ENCODE measurements at regions not wholly inside any gene's neighbourhood (a gene's known extent, or its start where the extent isn't known, plus 50 kb on each side); places are given as distances from the start of the nearest gene placed in this dataset.

DNA sequence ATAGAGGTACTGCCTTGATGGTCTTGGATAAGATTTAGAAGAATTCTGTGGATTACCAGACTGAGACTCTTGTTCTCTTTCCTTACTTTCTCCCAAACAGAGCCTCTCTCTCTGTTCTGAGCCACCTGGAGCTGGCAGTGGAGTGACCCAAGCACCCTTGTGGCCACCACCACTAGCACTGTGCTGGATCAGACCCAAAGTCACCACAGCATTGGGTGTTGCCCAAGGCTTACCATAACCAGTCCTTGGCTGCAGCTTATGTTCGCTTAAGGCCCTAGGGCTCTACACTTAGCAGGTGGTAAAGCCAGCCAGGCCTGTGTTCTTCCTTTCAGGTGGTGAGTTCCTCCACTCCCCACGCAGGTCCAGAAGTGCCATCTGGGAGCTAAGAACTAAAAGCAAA, 79.8 kb downstream of the SEM1 start:
- H3K4me3 ChIP-seq = no peak overlapping the region
- no TSS peak for BruUV-seq (replicated peaks)
- in situ Hi-C loops (cut with MboI) (no loop called here), intact Hi-C loops (cut with micrococcal nuclease; ENCODE audit: unreplicated experiment) (no loop called here)
- no peaks in the 10 kb centered on the region for H4K20me1 ChIP-seq (ENCODE audit: control insufficient read depth, insufficient read depth)
- ChIA-PET SMC1A (ENCODE audit: uncharacterized antibody, unreplicated experiment) (no interaction called here), CTCF (no interaction called here), RAD21 (ENCODE audit: unreplicated experiment) (no interaction called here), POLR2A (no interaction called here)
- DNase-seq (ENCODE audit: low read depth, low spot score) (no peak), FAIRE-seq (no peak), ATAC-seq (no peak)
- H3K27me3 ChIP-seq (replicated peaks in 1 of 2; ENCODE audit: control insufficient read depth in 2 of 2, insufficient read depth in 2 of 2, low read length in 1 of 2) = no peaks in the 10 kb centered on the region
- H3K27ac ChIP-seq (ENCODE audit: control insufficient read depth, insufficient read depth) = no peak overlapping the region
- 24% methylated on average over 2 of the region's 2 CpGs for WGBS (ENCODE audit: insufficient coverage, insufficient replicate concordance, low lambda C conversion rate, missing lambda C conversion rate)
- H3K4me1 ChIP-seq (ENCODE audit: control insufficient read depth, insufficient read depth, low read length) = no peaks in the 10 kb centered on the region
- no peaks in the 10 kb centered on the region for H3K79me2 ChIP-seq (ENCODE audit: control insufficient read depth, insufficient read depth, low read length)
- no peak overlapping the region for H3K4me2 ChIP-seq (ENCODE audit: control insufficient read depth, insufficient read depth)
- H3K36me3 ChIP-seq (ENCODE audit: control insufficient read depth in 2 of 2, insufficient read depth in 2 of 2, low read length in 1 of 2) = no peaks in the 10 kb centered on the region
- TF ChIP-seq TBL1XR1 (IDR thresholded peaks at IDR 0.05; ENCODE audit: low read depth, low read length) (no peak), RB1 (IDR thresholded peaks at IDR 0.05; ENCODE audit: borderline replicate concordance) (no peak), LARP7 (IDR thresholded peaks at IDR 0.05) (no peak), ZNF384 (IDR thresholded peaks at IDR 0.05; ENCODE audit: borderline replicate concordance, low read depth, low read length) (no peak), RAD21 (IDR thresholded peaks at IDR 0.05; ENCODE audit: insufficient read depth, low read depth, low read length) (no peak), CBFB (IDR thresholded peaks at IDR 0.05; ENCODE audit: low read depth) (no peak), CHD1 (IDR thresholded peaks at IDR 0.05; ENCODE audit: low read depth, low read length) (no peak), NFYA (IDR thresholded peaks at IDR 0.05; ENCODE audit: borderline replicate concordance, low read depth, low read length) (no peak), JUND (IDR thresholded peaks at IDR 0.05; ENCODE audit: low read depth, low read length) (no peak)
- TF ChIP-seq, protein P1, sequence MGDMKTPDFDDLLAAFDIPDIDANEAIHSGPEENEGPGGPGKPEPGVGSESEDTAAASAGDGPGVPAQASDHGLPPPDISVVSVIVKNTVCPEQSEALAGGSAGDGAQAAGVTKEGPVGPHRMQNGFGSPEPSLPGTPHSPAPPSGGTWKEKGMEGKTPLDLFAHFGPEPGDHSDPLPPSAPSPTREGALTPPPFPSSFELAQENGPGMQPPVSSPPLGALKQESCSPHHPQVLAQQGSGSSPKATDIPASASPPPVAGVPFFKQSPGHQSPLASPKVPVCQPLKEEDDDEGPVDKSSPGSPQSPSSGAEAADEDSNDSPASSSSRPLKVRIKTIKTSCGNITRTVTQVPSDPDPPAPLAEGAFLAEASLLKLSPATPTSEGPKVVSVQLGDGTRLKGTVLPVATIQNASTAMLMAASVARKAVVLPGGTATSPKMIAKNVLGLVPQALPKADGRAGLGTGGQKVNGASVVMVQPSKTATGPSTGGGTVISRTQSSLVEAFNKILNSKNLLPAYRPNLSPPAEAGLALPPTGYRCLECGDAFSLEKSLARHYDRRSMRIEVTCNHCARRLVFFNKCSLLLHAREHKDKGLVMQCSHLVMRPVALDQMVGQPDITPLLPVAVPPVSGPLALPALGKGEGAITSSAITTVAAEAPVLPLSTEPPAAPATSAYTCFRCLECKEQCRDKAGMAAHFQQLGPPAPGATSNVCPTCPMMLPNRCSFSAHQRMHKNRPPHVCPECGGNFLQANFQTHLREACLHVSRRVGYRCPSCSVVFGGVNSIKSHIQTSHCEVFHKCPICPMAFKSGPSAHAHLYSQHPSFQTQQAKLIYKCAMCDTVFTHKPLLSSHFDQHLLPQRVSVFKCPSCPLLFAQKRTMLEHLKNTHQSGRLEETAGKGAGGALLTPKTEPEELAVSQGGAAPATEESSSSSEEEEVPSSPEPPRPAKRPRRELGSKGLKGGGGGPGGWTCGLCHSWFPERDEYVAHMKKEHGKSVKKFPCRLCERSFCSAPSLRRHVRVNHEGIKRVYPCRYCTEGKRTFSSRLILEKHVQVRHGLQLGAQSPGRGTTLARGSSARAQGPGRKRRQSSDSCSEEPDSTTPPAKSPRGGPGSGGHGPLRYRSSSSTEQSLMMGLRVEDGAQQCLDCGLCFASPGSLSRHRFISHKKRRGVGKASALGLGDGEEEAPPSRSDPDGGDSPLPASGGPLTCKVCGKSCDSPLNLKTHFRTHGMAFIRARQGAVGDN (IDR thresholded peaks at IDR 0.05) = no peak
- TF ChIP-seq, protein P2, sequence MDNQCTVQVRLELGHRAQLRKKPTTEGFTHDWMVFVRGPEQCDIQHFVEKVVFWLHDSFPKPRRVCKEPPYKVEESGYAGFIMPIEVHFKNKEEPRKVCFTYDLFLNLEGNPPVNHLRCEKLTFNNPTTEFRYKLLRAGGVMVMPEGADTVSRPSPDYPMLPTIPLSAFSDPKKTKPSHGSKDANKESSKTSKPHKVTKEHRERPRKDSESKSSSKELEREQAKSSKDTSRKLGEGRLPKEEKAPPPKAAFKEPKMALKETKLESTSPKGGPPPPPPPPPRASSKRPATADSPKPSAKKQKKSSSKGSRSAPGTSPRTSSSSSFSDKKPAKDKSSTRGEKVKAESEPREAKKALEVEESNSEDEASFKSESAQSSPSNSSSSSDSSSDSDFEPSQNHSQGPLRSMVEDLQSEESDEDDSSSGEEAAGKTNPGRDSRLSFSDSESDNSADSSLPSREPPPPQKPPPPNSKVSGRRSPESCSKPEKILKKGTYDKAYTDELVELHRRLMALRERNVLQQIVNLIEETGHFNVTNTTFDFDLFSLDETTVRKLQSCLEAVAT (IDR thresholded peaks at IDR 0.05) = no peak
- TF ChIP-seq, protein P3, sequence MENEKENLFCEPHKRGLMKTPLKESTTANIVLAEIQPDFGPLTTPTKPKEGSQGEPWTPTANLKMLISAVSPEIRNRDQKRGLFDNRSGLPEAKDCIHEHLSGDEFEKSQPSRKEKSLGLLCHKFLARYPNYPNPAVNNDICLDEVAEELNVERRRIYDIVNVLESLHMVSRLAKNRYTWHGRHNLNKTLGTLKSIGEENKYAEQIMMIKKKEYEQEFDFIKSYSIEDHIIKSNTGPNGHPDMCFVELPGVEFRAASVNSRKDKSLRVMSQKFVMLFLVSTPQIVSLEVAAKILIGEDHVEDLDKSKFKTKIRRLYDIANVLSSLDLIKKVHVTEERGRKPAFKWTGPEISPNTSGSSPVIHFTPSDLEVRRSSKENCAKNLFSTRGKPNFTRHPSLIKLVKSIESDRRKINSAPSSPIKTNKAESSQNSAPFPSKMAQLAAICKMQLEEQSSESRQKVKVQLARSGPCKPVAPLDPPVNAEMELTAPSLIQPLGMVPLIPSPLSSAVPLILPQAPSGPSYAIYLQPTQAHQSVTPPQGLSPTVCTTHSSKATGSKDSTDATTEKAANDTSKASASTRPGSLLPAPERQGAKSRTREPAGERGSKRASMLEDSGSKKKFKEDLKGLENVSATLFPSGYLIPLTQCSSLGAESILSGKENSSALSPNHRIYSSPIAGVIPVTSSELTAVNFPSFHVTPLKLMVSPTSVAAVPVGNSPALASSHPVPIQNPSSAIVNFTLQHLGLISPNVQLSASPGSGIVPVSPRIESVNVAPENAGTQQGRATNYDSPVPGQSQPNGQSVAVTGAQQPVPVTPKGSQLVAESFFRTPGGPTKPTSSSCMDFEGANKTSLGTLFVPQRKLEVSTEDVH (IDR thresholded peaks at IDR 0.05; ENCODE audit: low read depth, partially characterized antibody) = no peak
- H3K9me3 ChIP-seq (replicated peaks; ENCODE audit: control insufficient read depth, insufficient read depth, low read length) = no peaks in the 10 kb centered on the region
- H2AFZ ChIP-seq (ENCODE audit: control insufficient read depth, low read depth, low read length) = no peak overlapping the region
- no peak overlapping the region for H3K9ac ChIP-seq (ENCODE audit: control insufficient read depth, insufficient read depth, low read length)

Measured in GM12878 (cell line).